HEK293T (cell line): ENCODE measurements at regions not wholly inside any gene's neighbourhood (a gene's known extent, or its start where the extent isn't known, plus 50 kb on each side); places are given as distances from the start of the nearest gene placed in this dataset.

Experiments
- CTCF ChIA-PET: fragments of 350-600 bp; formaldehyde crosslinking; extraction: SDS; loops from one replicate; lab custom pipeline; 2021; ENCODE audit warnings: antibody characterized with exemption, inconsistent platforms; lab: Yijun Ruan, JAX
- POLR2A ChIA-PET: fragments of 350-600 bp; formaldehyde crosslinking; extraction: SDS; loops from one replicate; lab custom pipeline; 2020; ENCODE audit warnings: antibody characterized with exemption, inconsistent platforms; lab: Yijun Ruan, JAX
- DNase-seq: peaks from one replicate; pipeline ENCODE4 v3.0.0; 2012; ENCODE audit warnings: mixed read lengths; ENCODE audit errors: extremely low spot score
- ARNT ChIP-seq: fragments of 450-650 bp; IDR thresholded peaks from 2 replicates; pipeline ENCODE4 v1.6.1; 2017; ENCODE audit warnings: mild to moderate bottlenecking
- BHLHE40 ChIP-seq: fragments of 450-650 bp; IDR thresholded peaks from 2 replicates; pipeline ENCODE4 v1.6.1; 2016; ENCODE audit warnings: mild to moderate bottlenecking, moderate library complexity, borderline replicate concordance
- CTBP1 ChIP-seq: fragments of 450-650 bp; IDR thresholded peaks from 2 replicates; pipeline ENCODE4 v1.6.1; 2016; ENCODE audit warnings: borderline replicate concordance
- ELF4 ChIP-seq: fragments of 450-650 bp; IDR thresholded peaks from 2 replicates; pipeline ENCODE4 v1.6.1; 2017; ENCODE audit warnings: antibody characterized with exemption
- FOXA1 ChIP-seq: fragments of 450-650 bp; IDR thresholded peaks from 2 replicates; pipeline ENCODE4 v1.6.1; 2016; ENCODE audit warnings: mild to moderate bottlenecking
- FOXK2 ChIP-seq: fragments of 450-650 bp; IDR thresholded peaks from 2 replicates; pipeline ENCODE4 v1.6.1; 2016; ENCODE audit warnings: mild to moderate bottlenecking
- FOXM1 ChIP-seq: fragments of 450-650 bp; IDR thresholded peaks from 2 replicates; pipeline ENCODE4 v1.6.1; 2017; ENCODE audit warnings: mild to moderate bottlenecking, borderline replicate concordance
- HDGF ChIP-seq: fragments of 450-650 bp; IDR thresholded peaks from 2 replicates; pipeline ENCODE4 v1.6.1; 2017; ENCODE audit warnings: antibody characterized with exemption, borderline replicate concordance
- L3MBTL2 ChIP-seq: fragments of 450-650 bp; conservative IDR thresholded peaks from 2 replicates; pipeline ENCODE4 v1.6.1; 2016; ENCODE audit warnings: mild to moderate bottlenecking
- LEF1 ChIP-seq: fragments of 450-650 bp; IDR thresholded peaks from 2 replicates; pipeline ENCODE4 v1.6.1; 2017; ENCODE audit warnings: mild to moderate bottlenecking, borderline replicate concordance
- NFRKB ChIP-seq: fragments of 450-650 bp; IDR thresholded peaks from 2 replicates; pipeline ENCODE4 v1.6.1; 2016; ENCODE audit warnings: mild to moderate bottlenecking, moderate library complexity
- SP1 ChIP-seq: fragments of 450-650 bp; IDR thresholded peaks from 2 replicates; pipeline ENCODE4 v1.6.1; 2017
- SUZ12 ChIP-seq: fragments of 450-650 bp; IDR thresholded peaks from 2 replicates; pipeline ENCODE4 v1.6.1; 2016; ENCODE audit warnings: mild to moderate bottlenecking
- TARDBP ChIP-seq: fragments of 450-650 bp; IDR thresholded peaks from 2 replicates; pipeline ENCODE4 v1.6.1; 2016
- ZNF384 ChIP-seq: fragments of 450-650 bp; IDR thresholded peaks from 2 replicates; pipeline ENCODE4 v1.6.1; 2016
- TF ChIP-seq, protein P1 (sequence below): fragments of 450-650 bp; IDR thresholded peaks from 2 replicates; pipeline ENCODE4 v1.6.1; 2016

DNA sequence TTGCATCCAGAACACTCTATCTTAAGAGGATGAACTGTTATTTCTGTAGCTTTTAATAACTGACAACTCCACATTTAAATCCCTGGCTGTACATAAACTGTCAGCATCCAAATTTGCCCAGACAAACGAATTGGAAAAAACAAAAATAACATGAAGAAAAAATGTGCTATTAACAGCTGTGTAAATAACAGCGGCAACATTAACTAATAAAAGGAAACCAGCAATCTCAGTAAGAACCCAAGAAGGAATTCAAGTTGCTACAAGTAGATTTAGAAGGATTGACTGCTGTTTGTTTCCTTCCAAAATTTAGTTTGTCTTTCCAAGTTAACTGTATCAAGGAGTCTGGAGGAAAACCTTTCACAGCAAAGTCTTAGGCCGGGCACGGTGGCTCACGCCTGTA, 550.6 kb upstream of the MDFIC2 start:
- ChIA-PET POLR2A (no interaction called here), CTCF (no interaction called here)
- DNase-seq = no peak
- TF ChIP-seq ARNT (no peak), FOXM1 (no peak), LEF1 (no peak), FOXA1 (no peak), FOXK2 (no peak), TARDBP (no peak), SUZ12 (no peak), ZNF384 (no peak), HDGF (no peak), L3MBTL2 (no peak), NFRKB (no peak), ELF4 (no peak), BHLHE40 (no peak)
- TF ChIP-seq, protein P1, sequence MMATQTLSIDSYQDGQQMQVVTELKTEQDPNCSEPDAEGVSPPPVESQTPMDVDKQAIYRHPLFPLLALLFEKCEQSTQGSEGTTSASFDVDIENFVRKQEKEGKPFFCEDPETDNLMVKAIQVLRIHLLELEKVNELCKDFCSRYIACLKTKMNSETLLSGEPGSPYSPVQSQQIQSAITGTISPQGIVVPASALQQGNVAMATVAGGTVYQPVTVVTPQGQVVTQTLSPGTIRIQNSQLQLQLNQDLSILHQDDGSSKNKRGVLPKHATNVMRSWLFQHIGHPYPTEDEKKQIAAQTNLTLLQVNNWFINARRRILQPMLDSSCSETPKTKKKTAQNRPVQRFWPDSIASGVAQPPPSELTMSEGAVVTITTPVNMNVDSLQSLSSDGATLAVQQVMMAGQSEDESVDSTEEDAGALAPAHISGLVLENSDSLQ = no peak

DNA sequence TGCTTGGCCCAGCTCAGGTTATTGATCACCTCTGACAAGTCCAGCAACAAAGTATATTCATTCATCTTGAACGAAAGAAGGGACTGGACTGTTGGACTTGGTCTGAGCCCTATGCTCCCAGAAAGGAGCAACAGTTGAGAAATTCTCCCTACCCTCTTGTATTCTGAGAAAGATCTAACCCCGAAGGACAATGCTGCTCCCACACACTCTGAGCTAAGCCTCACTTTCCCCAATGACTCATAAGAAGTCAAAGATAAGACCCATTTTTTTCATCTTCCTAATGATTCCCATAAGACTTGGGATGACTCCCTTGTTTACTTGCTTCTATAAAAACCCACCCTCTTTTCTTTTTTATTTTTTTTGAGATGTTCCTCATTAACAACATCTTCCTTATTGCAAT, 549.4 kb upstream of the MDFIC2 start:
- DNase-seq = no peak
- TF ChIP-seq TARDBP (no peak), BHLHE40 (no peak), ARNT (no peak), NFRKB (no peak), L3MBTL2 (no peak), ELF4 (no peak), ZNF384 (no peak), HDGF (no peak), CTBP1 (no peak), FOXK2 (no peak), FOXA1 (no peak), SP1 (no peak), FOXM1 (no peak), LEF1 (no peak), SUZ12 (no peak)
- TF ChIP-seq, protein P1 = no peak
- ChIA-PET CTCF (no interaction called here), POLR2A (no interaction called here)

DNA sequence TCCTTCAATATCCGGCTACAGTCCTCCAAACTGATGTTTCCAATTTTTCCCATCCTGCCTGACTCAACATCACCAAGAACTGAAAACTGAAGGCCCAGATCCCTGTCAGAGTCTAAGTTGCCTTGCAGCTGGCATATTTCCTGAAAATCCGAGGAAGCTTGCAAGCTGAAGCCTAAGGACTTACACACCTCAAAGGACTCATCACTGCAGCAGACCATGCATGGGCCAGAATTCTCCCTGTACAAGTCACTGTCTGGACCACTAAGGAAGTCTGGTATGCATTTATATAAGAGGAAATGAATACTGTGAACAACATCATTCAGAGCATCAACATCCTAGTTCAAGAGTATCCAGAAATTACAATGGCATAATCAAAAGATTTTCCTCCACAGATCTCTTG, 548.8 kb upstream of the MDFIC2 start:
- POLR2A ChIA-PET = no interaction called here
- TF ChIP-seq FOXA1 (no peak), BHLHE40 (no peak), ARNT (no peak), SP1 (no peak), L3MBTL2 (no peak), NFRKB (no peak), LEF1 (no peak), FOXK2 (no peak), HDGF (no peak), TARDBP (no peak)
- CTCF ChIA-PET = no interaction called here
- no peak for DNase-seq

DNA sequence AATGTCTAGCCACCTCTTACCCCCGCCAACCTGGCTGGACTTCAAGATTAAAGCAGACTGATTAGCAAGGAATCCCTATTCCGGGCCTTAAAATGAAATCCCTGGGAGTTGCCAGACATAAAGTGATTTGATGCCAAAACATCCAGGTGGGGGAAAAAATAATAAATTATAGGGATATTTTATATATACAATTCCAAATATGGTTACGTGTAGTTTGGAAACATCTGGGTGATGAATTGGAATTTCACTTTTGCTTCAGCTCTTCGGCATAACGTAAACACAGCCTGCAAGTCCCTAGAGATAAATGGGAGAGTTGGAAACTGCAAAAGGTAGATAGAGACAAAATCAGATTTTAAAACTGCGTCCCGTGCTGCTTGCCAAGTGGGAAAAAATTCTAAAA, 545.5 kb upstream of the MDFIC2 start:
- TF ChIP-seq L3MBTL2 (no peak), LEF1 (no peak), ZNF384 (no peak), FOXA1 (no peak), SP1 (no peak), NFRKB (no peak), SUZ12 (no peak), HDGF (no peak), TARDBP (no peak), FOXK2 (no peak), ELF4 (no peak), FOXM1 (no peak), BHLHE40 (no peak), CTBP1 (no peak), ARNT (no peak)
- TF ChIP-seq, protein P1 = no peak
- POLR2A ChIA-PET = no interaction called here
- CTCF ChIA-PET = no interaction called here
- no peak for DNase-seq

DNA sequence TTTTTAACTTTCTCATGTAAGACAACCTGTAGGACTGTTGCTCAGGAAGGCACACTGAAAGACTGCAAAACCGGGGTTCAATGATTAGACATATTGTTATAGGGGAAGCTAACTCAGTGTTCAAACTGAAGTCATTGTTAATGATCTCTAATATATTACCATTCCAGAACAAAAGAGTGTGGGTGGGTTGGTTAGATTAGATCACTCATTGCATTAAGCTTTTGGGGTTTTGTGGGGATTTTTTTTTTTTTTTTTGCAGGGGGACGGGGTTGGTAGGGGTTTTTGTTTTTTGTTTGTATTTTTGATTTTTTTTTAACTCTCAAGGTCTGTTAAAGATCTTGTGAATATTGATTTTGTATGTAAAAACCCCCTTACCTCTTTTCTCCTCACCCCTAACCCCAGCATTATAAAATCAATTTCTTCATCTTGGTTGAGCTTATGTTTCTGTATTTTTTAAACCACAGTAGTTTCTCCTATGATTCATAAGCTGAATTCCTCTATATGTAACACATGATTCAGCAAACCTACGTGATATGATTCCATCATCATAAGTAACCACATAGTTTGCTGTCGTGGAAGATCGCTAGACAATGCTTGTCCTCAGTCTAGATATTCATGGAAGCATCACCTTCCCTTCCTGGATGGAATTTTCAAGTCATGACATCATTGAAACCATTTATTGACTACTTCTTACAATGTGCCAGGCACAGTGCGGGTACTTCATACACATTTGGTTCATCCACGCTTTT, 544.1 kb upstream of the MDFIC2 start:
- POLR2A ChIA-PET = no interaction called here
- TF ChIP-seq LEF1 (no peak), L3MBTL2 (no peak)
- CTCF ChIA-PET = no interaction called here
- no peak for DNase-seq

DNA sequence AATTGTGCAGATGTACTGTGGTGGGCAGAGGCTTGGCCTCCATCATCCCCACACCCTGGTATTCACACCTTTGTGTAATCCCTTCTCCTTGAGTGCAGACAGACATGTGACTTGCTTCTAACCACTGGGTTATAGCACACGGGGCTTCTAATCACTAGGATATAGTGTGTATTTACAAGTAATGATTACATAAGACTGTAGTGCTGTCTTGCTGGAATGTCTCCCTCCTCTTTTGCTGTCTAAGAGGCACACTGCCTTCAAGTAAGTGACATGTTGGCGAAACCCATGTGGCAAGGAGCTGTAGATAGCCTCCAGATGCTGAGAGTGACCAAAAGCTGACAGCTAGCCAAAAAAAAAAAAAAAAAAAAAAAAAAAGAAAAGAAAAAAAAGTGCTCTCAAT, 542.7 kb upstream of the MDFIC2 start:
- CTCF ChIA-PET = no interaction called here

More for the DNA sequence above, 542.7 kb upstream of the MDFIC2 start:
- POLR2A ChIA-PET = no interaction called here
- no peak for DNase-seq
- TF ChIP-seq BHLHE40 = no peak
- no peak for TF ChIP-seq HDGF
- no peak for TF ChIP-seq FOXK2
- no peak for TF ChIP-seq NFRKB
- TF ChIP-seq SUZ12 = no peak
- TF ChIP-seq, protein P1 = no peak
- no peak for TF ChIP-seq CTBP1
- no peak for TF ChIP-seq TARDBP
- TF ChIP-seq SP1 = no peak
- TF ChIP-seq LEF1 = no peak
